Left cardiac atrium (tissue), 4 donors: ENCODE measurements at regions not wholly inside any gene's neighbourhood (a gene's known extent, or its start where the extent isn't known, plus 50 kb on each side); places are given as distances from the start of the nearest gene placed in this dataset.

Experiments
- ATAC-seq, 2 donors: fragments of 200-7000 bp; cut with Tn5 transposase; one replicate each; pipeline ENCODE4 v1.9.1; 2020; ENCODE audit warnings: mild to moderate bottlenecking in 2 of 2, moderate library complexity in 2 of 2
- DNase-seq: peaks from one replicate; pipeline ENCODE4 v3.0.0-alpha.2; 2020
- intact Hi-C, 2 donors: fragments of 100-400 bp; cut with DNase I; formaldehyde crosslinking; loops; one replicate each; pipeline versions ENCODE4 v1.14.1 to v1.15.1; 2022 to 2023
- donor health status: DM: no; HTN: yes; CAD: no.
- donor health status: DM: no; HTN: yes; CAD: no; lungs with severe emphysema.
- donor health status: DM: yes; HTN: yes; CAD: no.
- donor health status: Dilated cardiomyopathy.

GRCh38 chr13:88051746-88052482 is 380.7 kb downstream of the SLITRK5 start:
- no peak for DNase-seq
- intact Hi-C loops, result loop anchor here in 1 of 2 donors (5.0 kb wide), 1 partner anchor 895 kb away; no protein-coding TSS in a partner anchor
- no peak for ATAC-seq

GRCh38 chr13:88063741-88064140 is 392.6 kb downstream of the SLITRK5 start:
- intact Hi-C loops, result no loop called here
- ATAC-seq, result no peak
- no peak for DNase-seq

- DNase-seq (no peak), ATAC-seq (no peak)
- intact Hi-C loops, result no loop called here
Measured at GRCh38 chr13:88066847-88067246, 395.7 kb downstream of the SLITRK5 start.

DNA sequence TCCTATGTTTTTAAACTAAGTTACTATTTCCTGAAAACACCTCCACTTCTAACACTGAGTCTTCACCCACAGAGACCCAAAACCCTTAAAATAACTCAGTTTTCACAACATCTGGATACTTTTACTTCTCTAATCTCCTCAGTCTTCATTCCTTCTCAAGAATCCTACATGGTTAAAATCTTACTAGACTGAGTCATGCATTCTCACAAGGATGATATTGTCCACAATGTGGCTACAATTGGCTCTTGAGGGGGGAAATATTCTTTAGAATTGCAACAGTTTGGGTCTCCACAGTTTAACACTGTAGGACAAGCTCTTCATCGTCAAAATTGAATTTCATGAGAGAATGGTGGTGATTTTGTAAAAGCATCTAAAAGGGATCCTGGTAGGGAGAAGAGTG is 397.1 kb downstream of the SLITRK5 start:
- DNase-seq, result no peak
- intact Hi-C loops, result no loop called here
- no peak for ATAC-seq

- DNase-seq (no peak), ATAC-seq (no peak)
- intact Hi-C loops, result no loop called here
Measured at GRCh38 chr13:88068975-88069374, 397.8 kb downstream of the SLITRK5 start.

DNA sequence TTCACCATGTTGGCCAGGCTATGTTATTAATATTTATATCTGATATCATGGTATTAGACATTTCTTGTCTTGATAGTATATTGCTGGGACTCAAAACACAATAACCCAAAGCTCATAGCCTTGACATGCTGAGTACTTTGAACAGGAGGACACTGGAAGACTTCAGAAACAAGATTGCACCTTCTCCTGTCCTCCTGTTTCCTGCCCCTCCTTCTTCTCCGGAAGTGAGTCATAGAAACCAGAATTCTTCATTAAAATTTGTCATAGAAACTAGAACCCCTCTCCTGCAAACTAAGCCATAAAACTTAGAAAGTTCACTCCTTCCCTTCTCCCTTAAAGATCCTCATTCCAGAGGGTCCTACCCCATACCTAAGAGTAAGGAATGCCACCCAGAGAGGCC is 400.2 kb downstream of the SLITRK5 start:
- DNase-seq, result no peak

DNA sequence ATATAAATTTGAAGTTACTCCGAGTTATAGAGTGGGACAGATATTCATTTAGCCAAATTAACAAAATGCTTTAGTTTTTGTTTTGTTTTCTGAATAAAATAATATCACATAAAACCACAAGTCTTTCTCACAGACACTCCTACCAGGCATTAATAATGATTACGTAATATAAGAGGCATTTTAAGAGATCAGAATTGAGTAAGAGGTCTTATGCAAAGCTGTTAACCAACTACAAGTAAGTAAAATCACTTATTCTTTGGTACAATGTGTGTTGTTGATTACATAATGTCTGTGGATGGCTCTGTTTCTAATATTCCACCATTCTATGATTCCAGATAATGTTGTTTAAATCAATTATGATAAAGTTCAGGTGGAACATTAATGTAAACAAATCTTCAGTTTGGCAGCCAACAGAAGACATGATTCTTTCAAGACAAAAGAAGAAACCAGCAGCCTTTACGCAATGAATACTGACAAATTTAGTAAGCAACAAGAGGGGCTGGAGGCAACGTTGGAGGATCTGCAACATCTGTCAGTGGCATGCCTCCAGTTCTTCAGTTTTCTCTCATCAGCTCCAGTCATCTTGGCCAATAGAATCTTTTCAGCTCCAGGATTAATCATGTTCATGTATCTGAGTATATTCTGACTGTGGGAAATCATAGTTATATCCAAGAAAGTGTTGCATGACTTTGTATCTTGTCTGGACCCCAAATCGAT is 403.8 kb downstream of the SLITRK5 start:
- intact Hi-C loops, result no loop called here
- ATAC-seq (no peak), DNase-seq (peak; percentile 26)

More for the DNA sequence above, 400.2 kb downstream of the SLITRK5 start:
- intact Hi-C loops, result no loop called here
- ATAC-seq, result no peak

DNA sequence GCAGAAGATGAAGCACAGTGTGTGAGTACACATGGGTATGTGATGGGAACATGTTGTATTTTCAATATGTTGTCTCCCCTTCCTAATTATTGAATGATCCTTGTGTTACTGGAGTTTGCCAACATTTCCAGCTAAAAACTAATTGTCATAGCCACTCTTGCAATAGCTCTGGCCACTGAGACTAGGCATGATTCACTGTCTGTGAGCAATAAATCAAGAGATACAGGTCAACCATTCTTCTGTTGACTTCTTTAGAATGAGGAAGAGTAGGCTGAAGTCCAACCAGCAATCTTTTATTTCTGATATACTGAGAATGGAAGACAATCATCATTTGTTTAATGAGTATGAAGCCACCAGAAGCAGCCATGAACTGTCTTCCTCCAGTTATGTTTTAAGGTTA is 413.9 kb downstream of the SLITRK5 start:
- ATAC-seq (no peak), DNase-seq (no peak)
- intact Hi-C loops, result no loop called here

GRCh38 chr13:88086577-88086976 is 415.4 kb downstream of the SLITRK5 start:
- intact Hi-C loops, result no loop called here
- DNase-seq (no peak), ATAC-seq (no peak)

DNA sequence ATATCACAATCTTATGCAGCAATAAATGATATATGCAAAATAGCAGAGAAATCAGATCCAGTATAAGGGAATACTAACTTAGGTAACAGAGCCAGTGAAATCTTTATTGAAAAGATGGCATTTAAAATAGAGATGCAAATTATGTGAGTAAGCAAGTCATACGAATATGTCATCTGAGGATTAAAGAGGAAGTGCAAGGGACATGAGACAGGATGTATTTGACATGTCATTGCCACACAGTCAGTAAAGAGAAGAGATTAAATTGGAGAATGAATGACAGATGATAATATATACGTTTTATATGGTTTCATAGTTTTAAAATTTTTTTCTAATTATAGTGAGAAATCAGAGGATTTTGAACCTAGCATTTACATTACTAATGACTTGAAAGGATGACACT is 426.4 kb downstream of the SLITRK5 start:
- intact Hi-C loops, result no loop called here
- no peak for ATAC-seq
- no peak for DNase-seq

GRCh38 chr13:88103824-88104223 is 432.7 kb downstream of the SLITRK5 start:
- ATAC-seq (no peak), DNase-seq (no peak)
- intact Hi-C loops, result no loop called here

- ATAC-seq, result no peak
Measured at GRCh38 chr13:88104576-88104975, 433.4 kb downstream of the SLITRK5 start.

GRCh38 chr13:88107570-88107969 is 436.4 kb downstream of the SLITRK5 start:
- DNase-seq, result no peak

More at GRCh38 chr13:88104576-88104975, 433.4 kb downstream of the SLITRK5 start:
- intact Hi-C loops, result no loop called here
- DNase-seq, result no peak

DNA sequence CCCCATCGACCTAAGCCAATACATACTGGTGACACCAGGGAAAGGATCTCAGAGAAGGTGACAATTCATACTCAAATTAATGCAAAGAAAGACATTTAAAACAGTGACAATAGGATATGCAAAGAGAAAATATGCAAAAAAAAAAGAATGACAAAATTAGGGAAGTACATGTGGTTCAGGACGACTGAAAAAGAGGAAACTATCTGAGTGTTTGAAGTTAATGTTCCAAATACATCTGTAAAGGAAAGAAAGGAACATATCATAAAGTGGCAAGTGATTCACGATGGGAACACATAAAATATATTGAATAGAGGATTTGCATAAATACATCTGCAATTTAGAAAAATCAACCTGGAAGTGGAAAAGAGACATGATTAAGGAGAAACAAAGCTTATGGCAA is 441.4 kb downstream of the SLITRK5 start:
- intact Hi-C loops, result no loop called here
- DNase-seq (no peak), ATAC-seq (no peak)

More at GRCh38 chr13:88107570-88107969, 436.4 kb downstream of the SLITRK5 start:
- intact Hi-C loops, result no loop called here
- ATAC-seq, result no peak

- DNase-seq (no peak), ATAC-seq (no peak)
- intact Hi-C loops, result no loop called here
Measured at GRCh38 chr13:88115976-88116375, 444.8 kb downstream of the SLITRK5 start.

- ATAC-seq, result no peak
- DNase-seq, result no peak
- intact Hi-C loops, result no loop called here
Measured at GRCh38 chr13:88118952-88119351, 447.8 kb downstream of the SLITRK5 start.

DNA sequence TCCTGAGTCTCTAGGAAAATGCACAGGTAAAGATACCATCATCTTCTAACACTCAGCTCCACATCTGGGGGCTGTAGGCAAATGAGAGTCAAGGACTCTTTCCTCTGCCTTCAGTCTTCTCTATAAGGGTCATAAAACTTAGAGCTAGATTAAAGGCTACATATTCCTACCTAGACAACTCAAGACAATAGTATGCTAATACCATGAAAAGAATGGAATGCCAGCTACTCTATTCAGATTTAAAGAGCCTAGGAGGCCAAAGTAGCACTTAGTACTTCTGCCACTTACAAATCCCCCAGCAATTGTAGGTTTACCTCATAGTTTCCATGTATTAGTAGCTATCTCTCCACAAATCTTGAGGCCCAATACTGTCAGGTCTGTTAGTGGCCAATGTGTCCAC is 453.0 kb downstream of the SLITRK5 start:
- DNase-seq (no peak), ATAC-seq (no peak)
- intact Hi-C loops, result no loop called here

- intact Hi-C loops, result no loop called here
- DNase-seq (no peak), ATAC-seq (no peak)
Measured at GRCh38 chr13:88125055-88125454, 453.9 kb downstream of the SLITRK5 start.

GRCh38 chr13:88136098-88136790 is 465.1 kb downstream of the SLITRK5 start:
- intact Hi-C loops, result no loop called here
- DNase-seq (no peak), ATAC-seq (no peak)

DNA sequence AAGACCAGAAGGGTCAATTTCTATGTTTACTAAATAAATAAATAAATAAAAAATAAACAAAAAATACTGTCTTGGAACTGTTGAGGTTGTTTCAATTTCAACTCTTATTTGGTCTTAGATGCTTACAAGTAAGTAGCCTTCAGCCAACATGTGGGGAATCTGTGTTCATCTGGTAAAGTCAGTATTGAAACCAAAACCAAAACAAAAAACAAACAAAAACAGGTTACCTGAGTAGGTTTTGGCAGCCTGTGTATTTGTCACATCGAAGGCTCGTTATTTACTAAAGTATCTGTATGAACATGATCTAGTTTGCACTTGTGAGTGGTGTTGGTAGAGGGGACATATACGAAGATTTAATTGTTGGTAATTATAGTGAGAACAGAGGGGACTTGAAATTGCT is 471.5 kb downstream of the SLITRK5 start:
- DNase-seq, result no peak
- intact Hi-C loops, result no loop called here
- no peak for ATAC-seq
